Mesenchymal stem cell (in vitro differentiated cells and primary cell): ENCODE measurements at regions not wholly inside any gene's neighbourhood (a gene's known extent, or its start where the extent isn't known, plus 50 kb on each side); places are given as distances from the start of the nearest gene placed in this dataset.

ENCODE experiments used
- DNase-seq: peaks from one replicate; pipeline ENCODE4 v3.0.0-alpha.2; 2013
- H2AFZ ChIP-seq: one replicate; pipeline ENCODE4 v1.6.1; 2013; ENCODE audit warnings: low read depth, mild to moderate bottlenecking, control low read depth, inconsistent platforms, low read length, moderate library complexity
- H2AK5ac ChIP-seq: 2 replicates; pipeline ENCODE4 v1.6.1; 2013; ENCODE audit warnings: low read length, moderate library complexity, mild to moderate bottlenecking, inconsistent platforms; ENCODE audit not compliant: severe bottlenecking
- H2BK120ac ChIP-seq: one replicate; pipeline ENCODE4 v1.6.1; 2013; ENCODE audit warnings: low read depth, mild to moderate bottlenecking, inconsistent platforms, low read length, moderate library complexity
- H2BK12ac ChIP-seq, 2 experiments: one replicate each; pipeline ENCODE4 v1.6.1; 2013; ENCODE audit warnings: inconsistent platforms in 2 of 2, low read length in 2 of 2, mild to moderate bottlenecking in 2 of 2, moderate library complexity in 2 of 2, control low read depth in 1 of 2
- H2BK15ac ChIP-seq: one replicate; pipeline ENCODE4 v1.6.1; 2013; ENCODE audit warnings: mild to moderate bottlenecking, low read depth, inconsistent platforms; ENCODE audit not compliant: poor library complexity, severe bottlenecking
- H2BK5ac ChIP-seq: 2 replicates; pipeline ENCODE4 v1.6.1; 2013; ENCODE audit warnings: low read depth, mild to moderate bottlenecking, low read length, control low read depth, inconsistent platforms; ENCODE audit not compliant: poor library complexity, severe bottlenecking
- H3K14ac ChIP-seq, 2 experiments: one replicate each; pipeline ENCODE4 v1.6.1; 2013; ENCODE audit warnings: inconsistent platforms in 2 of 2, low read length in 2 of 2, control low read depth in 1 of 2, mild to moderate bottlenecking in 1 of 2, moderate library complexity in 1 of 2
- H3K18ac ChIP-seq, 2 experiments: one replicate each; pipeline ENCODE4 v1.6.1; 2013; ENCODE audit warnings: inconsistent platforms in 2 of 2, low read length in 2 of 2, control low read depth in 1 of 2, low read depth in 1 of 2, mild to moderate bottlenecking in 1 of 2
- H3K23ac ChIP-seq, 2 experiments: one replicate each; pipeline ENCODE4 v1.6.1; 2013; ENCODE audit warnings: inconsistent platforms in 2 of 2, low read length in 2 of 2, mild to moderate bottlenecking in 2 of 2, moderate library complexity in 2 of 2, control low read depth in 1 of 2
- H3K27ac ChIP-seq: 2 replicates; pipeline ENCODE4 v1.5.1; 2013; ENCODE audit warnings: mild to moderate bottlenecking, moderate library complexity, low read length, control low read depth, inconsistent platforms; ENCODE audit not compliant: poor library complexity, severe bottlenecking
- H3K27me3 ChIP-seq, 2 experiments: 2 replicates each; pipeline versions ENCODE4 v1.6.1 to v1.7.0; 2013; ENCODE audit warnings: low read length in 2 of 2, mild to moderate bottlenecking in 2 of 2, moderate library complexity in 2 of 2, control low read depth in 1 of 2, inconsistent platforms in 1 of 2; ENCODE audit not compliant: control insufficient read depth in 1 of 2, insufficient read depth in 1 of 2
- H3K36me3 ChIP-seq, 2 experiments: 2 replicates each; pipeline versions ENCODE4 v1.6.1 to v1.7.0; 2013; ENCODE audit warnings: low read length in 2 of 2, control low read depth in 1 of 2, inconsistent platforms in 1 of 2, low read depth in 1 of 2, mild to moderate bottlenecking in 1 of 2; ENCODE audit not compliant: insufficient read depth in 2 of 2, control insufficient read depth in 1 of 2
- H3K4ac ChIP-seq, 2 experiments: one replicate each; pipeline ENCODE4 v1.6.1; 2013; ENCODE audit warnings: inconsistent platforms in 2 of 2, low read length in 2 of 2, mild to moderate bottlenecking in 2 of 2, moderate library complexity in 2 of 2, control low read depth in 1 of 2, low read depth in 1 of 2
- H3K4me1 ChIP-seq: 2 replicates; pipeline ENCODE4 v1.6.1; 2013; ENCODE audit warnings: low read depth, low read length, control low read depth; ENCODE audit not compliant: control insufficient read depth, insufficient read depth
- H3K4me2 ChIP-seq: 2 replicates; pipeline ENCODE4 v1.6.1; 2013; ENCODE audit warnings: low read length, mild to moderate bottlenecking, inconsistent platforms; ENCODE audit not compliant: poor library complexity, severe bottlenecking
- H3K4me3 ChIP-seq, 2 experiments: 2 replicates each; pipeline versions ENCODE4 v1.5.1 to v1.7.0; 2013; ENCODE audit warnings: low read length in 2 of 2, mild to moderate bottlenecking in 2 of 2, control low read depth in 1 of 2, low read depth in 1 of 2; ENCODE audit not compliant: insufficient read depth in 1 of 2
- H3K79me1 ChIP-seq: replicated peaks from 2 replicates; pipeline ENCODE4 v1.6.1; 2013; ENCODE audit warnings: mild to moderate bottlenecking, control low read depth, low read length, inconsistent platforms; ENCODE audit not compliant: poor library complexity, severe bottlenecking
- H3K9ac ChIP-seq: 2 replicates; pipeline ENCODE4 v1.7.0; 2013; ENCODE audit warnings: mild to moderate bottlenecking, low read length, moderate library complexity
- H3K9me3 ChIP-seq: 2 replicates; pipeline ENCODE4 v1.7.0; 2013; ENCODE audit warnings: mild to moderate bottlenecking, low read length; ENCODE audit not compliant: control insufficient read depth
- H4K8ac ChIP-seq: one replicate; pipeline ENCODE4 v1.6.1; 2013; ENCODE audit warnings: inconsistent platforms, mild to moderate bottlenecking, low read length, moderate library complexity
- H4K91ac ChIP-seq: one replicate; pipeline ENCODE4 v1.6.1; 2013; ENCODE audit warnings: mild to moderate bottlenecking, low read length, inconsistent platforms
- WGBS: methylation state at CpG from one replicate; pipeline ENCODE4 v1.1.7; 2013; ENCODE audit warnings: mixed read lengths; 5-methylcytosine and 5-hydroxymethylcytosine counted together

GRCh38 chr16:26530584-26531289 is 536.0 kb upstream of the C16orf82 start:
- no peak overlapping the region for H3K18ac ChIP-seq
- no peaks in the 10 kb centered on the region for H3K27me3 ChIP-seq
- no peak overlapping the region for H3K14ac ChIP-seq
- no peak overlapping the region for H4K91ac ChIP-seq
- no peak overlapping the region for H3K4me2 ChIP-seq
- no peak overlapping the region for H2AFZ ChIP-seq
- no peaks in the 10 kb centered on the region for H3K4me1 ChIP-seq
- no peak overlapping the region for H2BK15ac ChIP-seq
- no peak overlapping the region for H4K8ac ChIP-seq
- H3K9ac ChIP-seq: no peak overlapping the region
- H2BK5ac ChIP-seq: no peak overlapping the region
- H3K9me3 ChIP-seq: no peaks in the 10 kb centered on the region
- 52% methylated on average over 4 of the region's 6 CpGs for WGBS
- H3K27ac ChIP-seq: no peak overlapping the region
- H3K4me3 ChIP-seq: no peak overlapping the region
- no peak for DNase-seq
- H3K79me1 ChIP-seq: no peaks in the 10 kb centered on the region
- H2BK120ac ChIP-seq: no peak overlapping the region
- no peak overlapping the region for H3K23ac ChIP-seq
- H3K4ac ChIP-seq: no peak overlapping the region
- H3K36me3 ChIP-seq: no peaks in the 10 kb centered on the region
- H2AK5ac ChIP-seq: no peak overlapping the region
- no peak overlapping the region for H2BK12ac ChIP-seq

DNA sequence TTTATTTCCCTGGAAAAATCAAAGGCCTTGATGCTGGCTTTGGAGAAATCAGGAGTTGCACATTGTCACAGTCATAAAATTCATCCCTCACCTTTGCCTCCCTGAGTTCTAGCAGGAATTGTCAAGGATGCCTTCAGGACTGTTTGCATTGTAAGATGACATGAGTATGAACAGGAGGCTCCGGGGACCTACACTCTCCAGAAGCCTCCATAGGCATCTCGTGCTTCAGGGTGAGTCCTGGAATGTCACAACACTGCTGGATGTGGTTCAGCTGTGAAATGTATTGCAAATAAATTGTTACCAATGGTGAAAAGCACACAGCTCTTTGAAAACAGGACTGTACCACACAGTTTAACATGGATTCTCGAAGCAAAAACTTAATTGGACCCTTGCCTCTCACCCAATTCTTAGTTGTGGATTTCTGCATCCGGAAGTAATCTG is 535.4 kb upstream of the C16orf82 start:
- no peak overlapping the region for H2AFZ ChIP-seq
- H3K79me1 ChIP-seq: no peaks in the 10 kb centered on the region
- H2AK5ac ChIP-seq: no peak overlapping the region
- no peak overlapping the region for H3K4me2 ChIP-seq
- no peak overlapping the region for H2BK15ac ChIP-seq
- H4K8ac ChIP-seq: no peak overlapping the region
- no peak overlapping the region for H2BK120ac ChIP-seq
- no peak overlapping the region for H2BK12ac ChIP-seq
- H3K27me3 ChIP-seq: no peaks in the 10 kb centered on the region
- WGBS: 30% methylated on average over 3 of the region's 4 CpGs
- no peak overlapping the region for H2BK5ac ChIP-seq
- no peak overlapping the region for H3K18ac ChIP-seq
- H3K4ac ChIP-seq: no peak overlapping the region
- no peak overlapping the region for H3K9ac ChIP-seq
- no peak overlapping the region for H4K91ac ChIP-seq
- no peak overlapping the region for H3K4me3 ChIP-seq
- no peak overlapping the region for H3K27ac ChIP-seq
- no peak overlapping the region for H3K23ac ChIP-seq
- DNase-seq: no peak
- H3K14ac ChIP-seq: no peak overlapping the region
- H3K36me3 ChIP-seq: no peaks in the 10 kb centered on the region
- H3K9me3 ChIP-seq: no peaks in the 10 kb centered on the region
- no peaks in the 10 kb centered on the region for H3K4me1 ChIP-seq

- Histone ChIP-seq H2BK5ac (no peak overlapping the region), H2BK12ac (no peak overlapping the region), H3K4me2 (no peak overlapping the region), H3K9me3 (no peaks in the 10 kb centered on the region), H3K9ac (no peak overlapping the region), H3K14ac (no peak overlapping the region), H3K4ac (no peak overlapping the region), H3K79me1 (no peaks in the 10 kb centered on the region), H2AK5ac (no peak overlapping the region), H3K4me3 (no peak overlapping the region), H3K23ac (no peak overlapping the region), H3K18ac (no peak overlapping the region), H2BK15ac (no peak overlapping the region), H3K27ac (no peak overlapping the region), H4K91ac (no peak overlapping the region), H2AFZ (no peak overlapping the region), H4K8ac (no peak overlapping the region), H3K4me1 (no peaks in the 10 kb centered on the region), H3K27me3 (no peaks in the 10 kb centered on the region), H3K36me3 (no peaks in the 10 kb centered on the region), H2BK120ac (no peak overlapping the region)
- no peak for DNase-seq
- 64% methylated on average over 1 of the region's 1 CpG for WGBS
These were observed 534.3 kb upstream of the C16orf82 start for GRCh38 chr16:26532456-26532855.

- no peaks in the 10 kb centered on the region for H3K9me3 ChIP-seq
- H3K27me3 ChIP-seq: no peaks in the 10 kb centered on the region
- H2BK12ac ChIP-seq: no peak overlapping the region
- H3K4ac ChIP-seq: no peak overlapping the region
- H2AK5ac ChIP-seq: no peak overlapping the region
- no peak overlapping the region for H3K18ac ChIP-seq
- no peak overlapping the region for H3K4me3 ChIP-seq
- WGBS: 81% methylated on average over 5 of the region's 5 CpGs
- H2BK120ac ChIP-seq: no peak overlapping the region
- no peak overlapping the region for H2AFZ ChIP-seq
- no peak overlapping the region for H3K4me2 ChIP-seq
- no peak overlapping the region for H3K27ac ChIP-seq
- H4K8ac ChIP-seq: no peak overlapping the region
- H3K79me1 ChIP-seq: no peaks in the 10 kb centered on the region
- H2BK5ac ChIP-seq: no peak overlapping the region
- no peak overlapping the region for H4K91ac ChIP-seq
- no peak overlapping the region for H3K23ac ChIP-seq
- no peak overlapping the region for H3K14ac ChIP-seq
- H2BK15ac ChIP-seq: no peak overlapping the region
- H3K4me1 ChIP-seq: no peaks in the 10 kb centered on the region
- no peaks in the 10 kb centered on the region for H3K36me3 ChIP-seq
- DNase-seq: no peak
- no peak overlapping the region for H3K9ac ChIP-seq
These were observed 524.5 kb upstream of the C16orf82 start for GRCh38 chr16:26542198-26542597.
